Left ventricle myocardium inferior (tissue), 1 donor: ENCODE measurements at regions not wholly inside any gene's neighbourhood (a gene's known extent, or its start where the extent isn't known, plus 50 kb on each side); places are given as distances from the start of the nearest gene placed in this dataset.

Experiments used
- DNase-seq: peaks from one replicate; pipeline ENCODE4 v3.0.0-alpha.2; 2020
- H3K27ac ChIP-seq: fragments of 200-600 bp; replicated peaks from 2 replicates; pipeline ENCODE4 v1.8.0; 2021
- H3K27me3 ChIP-seq: fragments of 200-600 bp; 2 replicates; pipeline ENCODE4 v1.8.0; 2021; ENCODE audit warnings: low read depth
- H3K36me3 ChIP-seq: fragments of 200-600 bp; 2 replicates; pipeline ENCODE4 v1.8.0; 2021
- H3K4me1 ChIP-seq: fragments of 200-600 bp; 2 replicates; pipeline ENCODE4 v1.8.0; 2021
- H3K4me3 ChIP-seq: fragments of 200-600 bp; 2 replicates; pipeline ENCODE4 v1.8.0; 2021; ENCODE audit warnings: mild to moderate bottlenecking, moderate library complexity
- H3K9me3 ChIP-seq: fragments of 200-600 bp; replicated peaks from 2 replicates; pipeline ENCODE4 v1.8.0; 2021
- CTCF ChIP-seq: fragments of 200-600 bp; IDR thresholded peaks from 2 replicates; pipeline ENCODE4 v1.8.0; 2021; ENCODE audit warnings: antibody characterized with exemption, mild to moderate bottlenecking, borderline replicate concordance
- intact Hi-C: fragments of 100-400 bp; cut with micrococcal nuclease; formaldehyde crosslinking; loops from one replicate; pipeline ENCODE4 v1.11.0; 2022
- donor health status: DM: no; HTN: yes; CAD: no; lungs with severe emphysema.

- Histone ChIP-seq H3K27me3 (no peaks in the 10 kb centered on the region), H3K27ac (no peak overlapping the region), H3K36me3 (no peaks in the 10 kb centered on the region), H3K4me3 (no peak overlapping the region), H3K9me3 (peaks cover 9% of the 10 kb centered on the region), H3K4me1 (no peaks in the 10 kb centered on the region)
- intact Hi-C loops: no loop called here
- DNase-seq: no peak
- TF ChIP-seq CTCF: no peak
Measured at GRCh38 chr3:18579661-18580060, 154.5 kb upstream of the SATB1 start.

GRCh38 chr3:18575573-18575972 lies 150.4 kb upstream of the SATB1 start:
- TF ChIP-seq CTCF: no peak
- no peak for DNase-seq
- no peaks in the 10 kb centered on the region for H3K4me1 ChIP-seq
- H3K27ac ChIP-seq: no peak overlapping the region
- H3K4me3 ChIP-seq: no peak overlapping the region
- intact Hi-C loops: no loop called here
- H3K9me3 ChIP-seq: no peaks in the 10 kb centered on the region
- H3K36me3 ChIP-seq: no peaks in the 10 kb centered on the region
- no peaks in the 10 kb centered on the region for H3K27me3 ChIP-seq

- Histone ChIP-seq H3K4me3 (no peak overlapping the region), H3K27ac (no peak overlapping the region), H3K27me3 (no peaks in the 10 kb centered on the region), H3K36me3 (no peaks in the 10 kb centered on the region), H3K4me1 (no peaks in the 10 kb centered on the region), H3K9me3 (no peaks in the 10 kb centered on the region)
- DNase-seq: no peak
- intact Hi-C loops: no loop called here
- no peak for TF ChIP-seq CTCF
Measured at GRCh38 chr3:18572809-18573208, 147.7 kb upstream of the SATB1 start.

GRCh38 chr3:18567293-18567692 lies 142.2 kb upstream of the SATB1 start:
- DNase-seq: no peak
- H3K27me3 ChIP-seq: no peaks in the 10 kb centered on the region
- no peaks in the 10 kb centered on the region for H3K9me3 ChIP-seq
- intact Hi-C loops: no loop called here
- no peak overlapping the region for H3K4me3 ChIP-seq
- H3K27ac ChIP-seq: no peak overlapping the region
- no peaks in the 10 kb centered on the region for H3K36me3 ChIP-seq
- H3K4me1 ChIP-seq: no peaks in the 10 kb centered on the region
- no peak for TF ChIP-seq CTCF

- H3K4me1 ChIP-seq: no peaks in the 10 kb centered on the region
- H3K27me3 ChIP-seq: no peaks in the 10 kb centered on the region
- no peak overlapping the region for H3K4me3 ChIP-seq
- no peaks in the 10 kb centered on the region for H3K9me3 ChIP-seq
- intact Hi-C loops: no loop called here
- H3K27ac ChIP-seq: no peak overlapping the region
- no peaks in the 10 kb centered on the region for H3K36me3 ChIP-seq
- no peak for DNase-seq
- no peak for TF ChIP-seq CTCF
Measured at GRCh38 chr3:18562364-18563154, 137.4 kb upstream of the SATB1 start.
